ENCODE measurements at regions not wholly inside any gene's neighbourhood (a gene's known extent, or its start where the extent isn't known, plus 50 kb on each side); places are given as distances from the start of the nearest gene placed in this dataset.

DNA sequence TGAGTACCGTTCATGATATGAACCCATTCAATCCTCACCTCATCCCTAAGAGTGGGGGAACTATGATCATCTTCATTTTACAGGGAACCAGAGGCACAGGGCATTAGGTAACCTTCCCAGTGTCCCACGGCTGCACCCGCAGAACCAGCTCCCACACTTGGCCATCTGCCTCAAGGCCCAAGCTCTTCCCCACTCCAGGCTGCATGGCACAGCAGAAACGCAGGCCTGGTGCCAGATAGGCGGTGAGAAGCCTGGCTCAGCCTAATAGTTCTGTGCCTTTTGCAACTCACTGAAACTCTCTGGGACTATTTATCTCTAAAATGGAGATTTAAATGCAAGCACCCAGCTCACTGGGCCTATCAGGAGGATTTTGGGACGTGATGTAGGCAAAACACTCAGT lies 90.8 kb upstream of the ZNF618 start:
- no peaks in the 10 kb centered on the region for H3K9me3 ChIP-seq (ENCODE audit: insufficient read depth in 2 of 2, low read depth in 1 of 2, low read length in 1 of 2)
- H2AFZ ChIP-seq (ENCODE audit: low read length): no peak overlapping the region
- H4K8ac ChIP-seq (ENCODE audit: extremely low read depth, insufficient read depth, low read length): no peak overlapping the region
- H3K4me1 ChIP-seq (replicated peaks in 1 of 4; ENCODE audit: control insufficient read depth in 3 of 4, insufficient read depth in 4 of 4, low read length in 3 of 4): peaks cover 0 to 6% (median 0%) of the 10 kb centered on the region in 4 experiments; a peak in 2 of 7 replicates
- no peak overlapping the region for H4K91ac ChIP-seq (replicated peaks; ENCODE audit: insufficient read length, low read length)
- H2BK12ac ChIP-seq (ENCODE audit: low read depth, low read length): no peak overlapping the region
- no peaks in the 10 kb centered on the region for H3K79me2 ChIP-seq (ENCODE audit: control insufficient read depth in 1 of 2, insufficient read depth in 2 of 2, low read length in 2 of 2)
- H3K9ac ChIP-seq (replicated peaks in 1 of 4; ENCODE audit: extremely low read depth in 1 of 4, low read depth in 3 of 4, low read length in 3 of 4): no peak overlapping the region
- no peaks in the 10 kb centered on the region for H3K27me3 ChIP-seq (replicated peaks in 1 of 4; ENCODE audit: control insufficient read depth in 3 of 4, extremely low read depth in 1 of 4, insufficient read depth in 3 of 4, low read length in 3 of 4)
- no peak for DNase-seq (ENCODE audit: low read depth in 1 of 2, low spot score in 2 of 2)
- H4K5ac ChIP-seq (ENCODE audit: insufficient read length, low read depth, low read length): no peak overlapping the region
- no peak overlapping the region for H3K4me2 ChIP-seq (ENCODE audit: insufficient read depth in 1 of 2, low read depth in 2 of 2, low read length in 2 of 2)
- H3K4ac ChIP-seq (replicated peaks; ENCODE audit: insufficient read length, low read depth, low read length): no peak overlapping the region
- no peak overlapping the region for H2BK120ac ChIP-seq (replicated peaks; ENCODE audit: low read depth, low read length)
- FAIRE-seq: no peak
- H3K27ac ChIP-seq (ENCODE audit: low read depth, low read length): no peak overlapping the region
- peak overlapping the region; percentile 50; the same call in 1 of the 2 replicates for H2BK15ac ChIP-seq (ENCODE audit: low read length)
- peaks cover 5% of the 10 kb centered on the region; the same call in 1 of the 2 replicates for H3K23me2 ChIP-seq (ENCODE audit: low read depth, low read length)
- no peak overlapping the region for H3K4me3 ChIP-seq (ENCODE audit: extremely low read depth in 1 of 4, insufficient read depth in 2 of 4, low read depth in 3 of 4, low read length in 4 of 4)
- CTCF ChIA-PET (ENCODE audit: partially characterized antibody): interaction anchor here (0.5 to 3.9 kb wide), 9 partner anchors 9 to 251 kb away, joined by 3 to 13 read pairs (median 3); no protein-coding TSS in a partner anchor
- no peaks in the 10 kb centered on the region for H3K79me1 ChIP-seq (ENCODE audit: low read depth, low read length)
- H2BK20ac ChIP-seq (ENCODE audit: low read length): no peak overlapping the region
- no peak overlapping the region for H2AK5ac ChIP-seq (ENCODE audit: low read depth, low read length)
- no peak overlapping the region for H3K14ac ChIP-seq (ENCODE audit: insufficient read length)
- H3K36me3 ChIP-seq (ENCODE audit: control insufficient read depth in 2 of 4, insufficient read depth in 4 of 4, low read length in 3 of 4): no peaks in the 10 kb centered on the region
- TF ChIP-seq TAF7 (optimal IDR thresholded peaks at IDR 0.05; ENCODE audit: borderline replicate concordance, low read depth, low read length) (no peak), CEBPB (IDR thresholded peaks at IDR 0.05; ENCODE audit: low read depth, low read length) (no peak), RXRA (IDR thresholded peaks at IDR 0.05; ENCODE audit: insufficient read depth, low read depth, low read length) (no peak), YY1 (IDR thresholded peaks at IDR 0.05; ENCODE audit: low read depth, low read length) (no peak), SP1 (IDR thresholded peaks at IDR 0.05; ENCODE audit: low read depth, low read length) (no peak), HDAC2 (IDR thresholded peaks at IDR 0.05; ENCODE audit: borderline replicate concordance in 1 of 2, low read depth in 2 of 2, low read length in 2 of 2) (no peak), FOSL1 (IDR thresholded peaks at IDR 0.05; ENCODE audit: insufficient read depth, low read depth, low read length) (no peak), SRF (IDR thresholded peaks at IDR 0.05; ENCODE audit: low read depth, low read length) (no peak), POLR2AphosphoS5 (IDR thresholded peaks at IDR 0.05; ENCODE audit: low read depth, low read length) (no peak)
- TF ChIP-seq, protein P1, sequence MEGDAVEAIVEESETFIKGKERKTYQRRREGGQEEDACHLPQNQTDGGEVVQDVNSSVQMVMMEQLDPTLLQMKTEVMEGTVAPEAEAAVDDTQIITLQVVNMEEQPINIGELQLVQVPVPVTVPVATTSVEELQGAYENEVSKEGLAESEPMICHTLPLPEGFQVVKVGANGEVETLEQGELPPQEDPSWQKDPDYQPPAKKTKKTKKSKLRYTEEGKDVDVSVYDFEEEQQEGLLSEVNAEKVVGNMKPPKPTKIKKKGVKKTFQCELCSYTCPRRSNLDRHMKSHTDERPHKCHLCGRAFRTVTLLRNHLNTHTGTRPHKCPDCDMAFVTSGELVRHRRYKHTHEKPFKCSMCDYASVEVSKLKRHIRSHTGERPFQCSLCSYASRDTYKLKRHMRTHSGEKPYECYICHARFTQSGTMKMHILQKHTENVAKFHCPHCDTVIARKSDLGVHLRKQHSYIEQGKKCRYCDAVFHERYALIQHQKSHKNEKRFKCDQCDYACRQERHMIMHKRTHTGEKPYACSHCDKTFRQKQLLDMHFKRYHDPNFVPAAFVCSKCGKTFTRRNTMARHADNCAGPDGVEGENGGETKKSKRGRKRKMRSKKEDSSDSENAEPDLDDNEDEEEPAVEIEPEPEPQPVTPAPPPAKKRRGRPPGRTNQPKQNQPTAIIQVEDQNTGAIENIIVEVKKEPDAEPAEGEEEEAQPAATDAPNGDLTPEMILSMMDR (IDR thresholded peaks at IDR 0.05; ENCODE audit: control extremely low read depth in 1 of 3, insufficient read depth in 1 of 3, low read depth in 1 of 3, low read length in 3 of 3): no peak
- TF ChIP-seq, protein P2, sequence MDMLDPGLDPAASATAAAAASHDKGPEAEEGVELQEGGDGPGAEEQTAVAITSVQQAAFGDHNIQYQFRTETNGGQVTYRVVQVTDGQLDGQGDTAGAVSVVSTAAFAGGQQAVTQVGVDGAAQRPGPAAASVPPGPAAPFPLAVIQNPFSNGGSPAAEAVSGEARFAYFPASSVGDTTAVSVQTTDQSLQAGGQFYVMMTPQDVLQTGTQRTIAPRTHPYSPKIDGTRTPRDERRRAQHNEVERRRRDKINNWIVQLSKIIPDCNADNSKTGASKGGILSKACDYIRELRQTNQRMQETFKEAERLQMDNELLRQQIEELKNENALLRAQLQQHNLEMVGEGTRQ (IDR thresholded peaks at IDR 0.05; ENCODE audit: low read length): no peak
- H3K18ac ChIP-seq (ENCODE audit: extremely low read depth, low read length): no peak overlapping the region
- H4K20me1 ChIP-seq (replicated peaks in 1 of 2; ENCODE audit: control insufficient read depth in 1 of 2, insufficient read depth in 2 of 2, low read length in 2 of 2): no peaks in the 10 kb centered on the region
- H2BK5ac ChIP-seq (ENCODE audit: low read depth, low read length): no peak overlapping the region
- POLR2A ChIA-PET (ENCODE audit: partially characterized antibody): interaction anchor here (0.6 kb wide), 1 partner anchor 12 kb away, joined by 3 read pairs; no protein-coding TSS in a partner anchor
- no peak overlapping the region for H3K56ac ChIP-seq (replicated peaks; ENCODE audit: insufficient read length, low read depth, low read length)
- 82% methylated on average over 6 of the region's 6 CpGs; no CpG with 5 or more reads in 1 of the 2 experiments for WGBS, 2 experiments (ENCODE audit: extremely low coverage in 1 of 2, insufficient coverage in 1 of 2, insufficient read length in 1 of 2, insufficient replicate concordance in 2 of 2, low coverage in 1 of 2, low lambda C conversion rate in 2 of 2, missing lambda C conversion rate in 1 of 2)
- H3K23ac ChIP-seq (ENCODE audit: insufficient read length): no peak overlapping the region
